Hepatocyte (in vitro differentiated cells): ENCODE measurements at regions not wholly inside any gene's neighbourhood (a gene's known extent, or its start where the extent isn't known, plus 50 kb on each side); places are given as distances from the start of the nearest gene placed in this dataset.

Source experiments
- EZH2 ChIP-seq: fragments of 200-600 bp; sonication (generic); IDR thresholded peaks from 2 replicates; pipeline ENCODE4 v1.6.1; 2016; ENCODE audit warnings: antibody characterized with exemption, mild to moderate bottlenecking, borderline replicate concordance
- EZH2phosphoT487 ChIP-seq: fragments of 200-600 bp; sonication (generic); IDR thresholded peaks from one replicate; pipeline ENCODE4 v1.6.1; 2018; ENCODE audit warnings: antibody characterized with exemption, mild to moderate bottlenecking, low read depth, moderate library complexity; ENCODE audit not compliant: unreplicated experiment, severe bottlenecking
- TF ChIP-seq, protein P1 (sequence below): fragments of 200-600 bp; sonication (generic); IDR thresholded peaks from 2 replicates; pipeline ENCODE4 v1.5.1; 2016; ENCODE audit warnings: antibody characterized with exemption, mild to moderate bottlenecking; ENCODE audit not compliant: poor library complexity

DNA sequence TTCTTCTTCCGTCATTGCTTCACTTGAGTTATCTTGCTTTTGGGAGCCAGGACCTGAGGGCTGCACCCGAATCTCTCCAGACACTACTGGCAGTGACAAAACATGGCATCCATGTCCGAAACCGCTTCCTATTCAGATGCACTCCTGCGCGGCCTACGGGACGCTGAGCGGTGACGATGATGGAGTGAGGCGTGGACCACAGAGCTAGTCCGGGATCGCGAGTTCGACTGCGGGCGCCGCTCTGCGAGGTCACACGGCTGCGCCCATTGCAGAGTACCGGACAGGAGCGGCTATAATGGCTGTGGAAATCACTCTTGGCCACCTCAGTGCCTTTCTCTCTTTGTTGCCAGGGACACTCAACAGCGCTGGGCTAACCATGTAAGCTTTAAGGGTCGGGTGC is 453.8 kb upstream of the CNTN5 start:
- TF ChIP-seq, protein P1, sequence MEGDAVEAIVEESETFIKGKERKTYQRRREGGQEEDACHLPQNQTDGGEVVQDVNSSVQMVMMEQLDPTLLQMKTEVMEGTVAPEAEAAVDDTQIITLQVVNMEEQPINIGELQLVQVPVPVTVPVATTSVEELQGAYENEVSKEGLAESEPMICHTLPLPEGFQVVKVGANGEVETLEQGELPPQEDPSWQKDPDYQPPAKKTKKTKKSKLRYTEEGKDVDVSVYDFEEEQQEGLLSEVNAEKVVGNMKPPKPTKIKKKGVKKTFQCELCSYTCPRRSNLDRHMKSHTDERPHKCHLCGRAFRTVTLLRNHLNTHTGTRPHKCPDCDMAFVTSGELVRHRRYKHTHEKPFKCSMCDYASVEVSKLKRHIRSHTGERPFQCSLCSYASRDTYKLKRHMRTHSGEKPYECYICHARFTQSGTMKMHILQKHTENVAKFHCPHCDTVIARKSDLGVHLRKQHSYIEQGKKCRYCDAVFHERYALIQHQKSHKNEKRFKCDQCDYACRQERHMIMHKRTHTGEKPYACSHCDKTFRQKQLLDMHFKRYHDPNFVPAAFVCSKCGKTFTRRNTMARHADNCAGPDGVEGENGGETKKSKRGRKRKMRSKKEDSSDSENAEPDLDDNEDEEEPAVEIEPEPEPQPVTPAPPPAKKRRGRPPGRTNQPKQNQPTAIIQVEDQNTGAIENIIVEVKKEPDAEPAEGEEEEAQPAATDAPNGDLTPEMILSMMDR = no peak
- no peak for TF ChIP-seq EZH2
- no peak for TF ChIP-seq EZH2phosphoT487
